ENCODE measurements at regions not wholly inside any gene's neighbourhood (a gene's known extent, or its start where the extent isn't known, plus 50 kb on each side); places are given as distances from the start of the nearest gene placed in this dataset.

DNA sequence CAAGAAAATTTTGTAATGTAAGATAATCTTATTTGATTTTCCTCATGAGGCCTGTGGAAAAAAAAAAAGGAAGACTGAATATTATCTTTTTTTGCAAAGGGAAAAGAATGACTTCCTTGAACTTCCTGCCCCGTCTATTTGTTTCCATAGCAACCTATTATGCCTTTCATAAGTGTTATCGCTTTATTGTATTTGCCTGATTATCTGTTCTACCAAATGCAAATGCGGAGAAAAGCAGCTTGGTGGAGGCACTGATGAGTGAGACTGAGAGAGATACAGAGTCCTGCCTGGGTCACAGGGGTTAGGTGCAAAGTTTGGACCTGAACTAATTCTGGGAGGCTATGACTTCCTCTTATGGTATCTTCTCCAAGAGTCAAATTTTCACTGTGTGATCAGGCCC is 334.0 kb upstream of the KCNMB2 start:
- Histone ChIP-seq H3K9ac (replicated peaks; ENCODE audit: extremely low read depth, insufficient read depth, low read length) (no peak overlapping the region), H3K9me1 (replicated peaks; ENCODE audit: control insufficient read depth, extremely low read depth, insufficient read depth, low read length) (no peaks in the 10 kb centered on the region), H3K4me3 (replicated peaks in 1 of 3; ENCODE audit: insufficient read depth in 1 of 3, low read depth in 1 of 3, low read length in 3 of 3) (no peak overlapping the region), H3K4me1 (ENCODE audit: control insufficient read depth, extremely low read depth, insufficient read depth, low read length) (peaks cover 14% of the 10 kb centered on the region), H3K4me2 (ENCODE audit: insufficient read depth, low read length) (peak overlapping the region; percentile 32), H3K27ac (ENCODE audit: insufficient read depth, low read depth, low read length) (no peak overlapping the region), H3K36me3 (ENCODE audit: control insufficient read depth in 2 of 2, extremely low read depth in 1 of 2, insufficient read depth in 2 of 2, low read length in 2 of 2) (no peaks in the 10 kb centered on the region), H3K27me3 (ENCODE audit: control insufficient read depth in 2 of 2, insufficient read depth in 2 of 2, low read length in 2 of 2) (no peaks in the 10 kb centered on the region), H3K79me2 (ENCODE audit: control insufficient read depth, insufficient read depth, low read length) (no peaks in the 10 kb centered on the region), H2AFZ (ENCODE audit: low read depth, low read length) (no peak overlapping the region), H3K9me3 (replicated peaks; ENCODE audit: control insufficient read depth, insufficient read depth, low read length) (no peaks in the 10 kb centered on the region), H4K20me1 (replicated peaks; ENCODE audit: control insufficient read depth, extremely low read depth, insufficient read depth, low read length) (no peaks in the 10 kb centered on the region)
- intact Hi-C loops (cut with micrococcal nuclease), result loop anchor here (1.0 to 2.0 kb wide), 3 partner anchors 31 to 53 kb away; no protein-coding TSS in a partner anchor
- FAIRE-seq (peak; percentile 43), DNase-seq (ENCODE audit: low read depth, low spot score) (peak; percentile 86)
- TF ChIP-seq GATA2 (IDR thresholded peaks at IDR 0.05; ENCODE audit: insufficient read depth, insufficient read length, low read depth, low read length) (peak; percentile 57), POLR2AphosphoS5 (IDR thresholded peaks at IDR 0.05; ENCODE audit: insufficient read depth, low read depth, low read length) (no peak)
- TF ChIP-seq, protein P1, sequence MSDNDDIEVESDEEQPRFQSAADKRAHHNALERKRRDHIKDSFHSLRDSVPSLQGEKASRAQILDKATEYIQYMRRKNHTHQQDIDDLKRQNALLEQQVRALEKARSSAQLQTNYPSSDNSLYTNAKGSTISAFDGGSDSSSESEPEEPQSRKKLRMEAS (IDR thresholded peaks at IDR 0.05; ENCODE audit: insufficient read depth, insufficient read length), result no peak
- no TSS peak for BruUV-seq (replicated peaks)
- dilution Hi-C loops (cut with MboI; ENCODE audit: extremely low pct_ligation_motif_present, low sequenced_read_pairs), result no loop called here
- POLR2A ChIA-PET, result no interaction called here
- CTCF ChIA-PET, result no interaction called here

DNA sequence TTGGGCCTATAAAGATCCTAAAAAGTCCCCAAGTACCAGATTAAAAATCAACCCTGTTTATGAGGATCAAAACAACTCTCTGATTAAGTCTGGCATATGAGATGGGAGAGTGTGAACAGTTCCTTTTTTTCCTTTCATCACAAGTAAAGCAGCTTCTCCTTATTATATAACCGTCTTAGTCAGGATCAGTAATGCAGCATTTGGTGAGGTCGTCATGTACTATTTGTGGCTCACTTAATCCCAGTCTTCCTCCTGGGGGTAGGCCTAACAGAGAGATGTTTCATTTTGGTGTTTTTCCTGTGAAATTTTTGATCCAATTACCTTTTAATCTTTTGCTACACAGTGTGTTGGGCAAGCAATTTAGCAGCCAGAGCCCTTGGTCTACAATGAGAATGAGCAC is 333.1 kb upstream of the KCNMB2 start:
- ChIA-PET CTCF (interaction anchor here (1.4 kb wide), 1 partner anchor 52 kb away, joined by 3 read pairs; no protein-coding TSS in a partner anchor), POLR2A (no interaction called here)
- no peaks in the 10 kb centered on the region for H3K9me1 ChIP-seq (replicated peaks; ENCODE audit: control insufficient read depth, extremely low read depth, insufficient read depth, low read length)
- no peak overlapping the region for H3K27ac ChIP-seq (ENCODE audit: insufficient read depth, low read depth, low read length)
- H2AFZ ChIP-seq (ENCODE audit: low read depth, low read length), result no peak overlapping the region
- H3K4me2 ChIP-seq (ENCODE audit: insufficient read depth, low read length), result no peak overlapping the region
- DNase-seq (ENCODE audit: low read depth, low spot score), result no peak
- no peaks in the 10 kb centered on the region for H3K27me3 ChIP-seq (ENCODE audit: control insufficient read depth in 2 of 2, insufficient read depth in 2 of 2, low read length in 2 of 2)
- BruUV-seq (replicated peaks), result no TSS peak
- peaks cover 14% of the 10 kb centered on the region for H3K4me1 ChIP-seq (ENCODE audit: control insufficient read depth, extremely low read depth, insufficient read depth, low read length)
- dilution Hi-C loops (cut with MboI; ENCODE audit: extremely low pct_ligation_motif_present, low sequenced_read_pairs), result no loop called here
- H3K36me3 ChIP-seq (ENCODE audit: control insufficient read depth in 2 of 2, extremely low read depth in 1 of 2, insufficient read depth in 2 of 2, low read length in 2 of 2), result no peaks in the 10 kb centered on the region
- no peaks in the 10 kb centered on the region for H3K79me2 ChIP-seq (ENCODE audit: control insufficient read depth, insufficient read depth, low read length)
- FAIRE-seq, result no peak
- H3K4me3 ChIP-seq (replicated peaks in 1 of 3; ENCODE audit: insufficient read depth in 1 of 3, low read depth in 1 of 3, low read length in 3 of 3), result no peak overlapping the region
- TF ChIP-seq JUN (IDR thresholded peaks at IDR 0.05; ENCODE audit: borderline replicate concordance, insufficient read depth, insufficient read length, low read depth) (no peak), POLR2A (IDR thresholded peaks at IDR 0.05; ENCODE audit: low read depth, low read length) (no peak), FOS (IDR thresholded peaks at IDR 0.05; ENCODE audit: borderline replicate concordance, insufficient read depth, low read length) (no peak), MYC (IDR thresholded peaks at IDR 0.05; ENCODE audit: low read depth, low read length) (no peak), GATA2 (IDR thresholded peaks at IDR 0.05; ENCODE audit: insufficient read depth, insufficient read length, low read depth, low read length) (no peak), EZH2 (IDR thresholded peaks at IDR 0.05; ENCODE audit: borderline replicate concordance, low read depth, low read length, severe bottlenecking) (no peak), POLR2AphosphoS5 (IDR thresholded peaks at IDR 0.05; ENCODE audit: insufficient read depth, low read depth, low read length) (no peak)
- TF ChIP-seq, protein P1 (IDR thresholded peaks at IDR 0.05; ENCODE audit: insufficient read depth, insufficient read length), result no peak
- TF ChIP-seq, protein P2, sequence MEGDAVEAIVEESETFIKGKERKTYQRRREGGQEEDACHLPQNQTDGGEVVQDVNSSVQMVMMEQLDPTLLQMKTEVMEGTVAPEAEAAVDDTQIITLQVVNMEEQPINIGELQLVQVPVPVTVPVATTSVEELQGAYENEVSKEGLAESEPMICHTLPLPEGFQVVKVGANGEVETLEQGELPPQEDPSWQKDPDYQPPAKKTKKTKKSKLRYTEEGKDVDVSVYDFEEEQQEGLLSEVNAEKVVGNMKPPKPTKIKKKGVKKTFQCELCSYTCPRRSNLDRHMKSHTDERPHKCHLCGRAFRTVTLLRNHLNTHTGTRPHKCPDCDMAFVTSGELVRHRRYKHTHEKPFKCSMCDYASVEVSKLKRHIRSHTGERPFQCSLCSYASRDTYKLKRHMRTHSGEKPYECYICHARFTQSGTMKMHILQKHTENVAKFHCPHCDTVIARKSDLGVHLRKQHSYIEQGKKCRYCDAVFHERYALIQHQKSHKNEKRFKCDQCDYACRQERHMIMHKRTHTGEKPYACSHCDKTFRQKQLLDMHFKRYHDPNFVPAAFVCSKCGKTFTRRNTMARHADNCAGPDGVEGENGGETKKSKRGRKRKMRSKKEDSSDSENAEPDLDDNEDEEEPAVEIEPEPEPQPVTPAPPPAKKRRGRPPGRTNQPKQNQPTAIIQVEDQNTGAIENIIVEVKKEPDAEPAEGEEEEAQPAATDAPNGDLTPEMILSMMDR (IDR thresholded peaks at IDR 0.05; ENCODE audit: extremely low read depth in 1 of 2, insufficient read depth in 1 of 2, low read depth in 1 of 2, low read length in 2 of 2), result no peak
- no peaks in the 10 kb centered on the region for H3K9me3 ChIP-seq (replicated peaks; ENCODE audit: control insufficient read depth, insufficient read depth, low read length)
- intact Hi-C loops (cut with micrococcal nuclease), result loop anchor here (2.0 kb wide), 2 partner anchors 32 to 52 kb away; no protein-coding TSS in a partner anchor
- H3K9ac ChIP-seq (replicated peaks; ENCODE audit: extremely low read depth, insufficient read depth, low read length), result no peak overlapping the region
- no peaks in the 10 kb centered on the region for H4K20me1 ChIP-seq (replicated peaks; ENCODE audit: control insufficient read depth, extremely low read depth, insufficient read depth, low read length)
